GM19324 (cell line): ENCODE measurements at regions not wholly inside any gene's neighbourhood (a gene's known extent, or its start where the extent isn't known, plus 50 kb on each side); places are given as distances from the start of the nearest gene placed in this dataset.

ENCODE experiments used
- ATAC-seq: cut with Tn5 transposase; IDR thresholded peaks from one replicate; pipeline ENCODE4 v1.9.1; 2021; ENCODE audit warnings: mild to moderate bottlenecking, moderate library complexity; ENCODE audit not compliant: unreplicated experiment, low FRiP score

DNA sequence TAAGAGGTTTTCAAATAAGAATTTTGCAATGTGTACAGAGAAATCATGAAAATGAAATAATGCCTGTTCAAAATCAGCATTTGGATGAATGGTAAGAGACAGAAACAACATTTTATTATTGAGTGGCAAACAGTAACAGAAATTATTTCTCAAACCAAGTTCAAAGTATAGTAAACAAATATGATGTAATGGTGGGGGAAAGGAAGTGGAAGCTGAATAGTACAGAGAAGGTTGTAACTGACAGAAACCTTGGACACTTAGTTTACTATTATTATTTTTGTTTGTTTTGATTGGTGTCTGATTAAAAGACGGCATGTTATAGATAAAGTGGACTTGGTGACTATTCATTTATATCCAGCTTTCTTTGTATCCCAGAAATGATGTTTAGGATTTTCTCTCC is 1637.4 kb upstream of the ACVR2A start:
- no peak for ATAC-seq

DNA sequence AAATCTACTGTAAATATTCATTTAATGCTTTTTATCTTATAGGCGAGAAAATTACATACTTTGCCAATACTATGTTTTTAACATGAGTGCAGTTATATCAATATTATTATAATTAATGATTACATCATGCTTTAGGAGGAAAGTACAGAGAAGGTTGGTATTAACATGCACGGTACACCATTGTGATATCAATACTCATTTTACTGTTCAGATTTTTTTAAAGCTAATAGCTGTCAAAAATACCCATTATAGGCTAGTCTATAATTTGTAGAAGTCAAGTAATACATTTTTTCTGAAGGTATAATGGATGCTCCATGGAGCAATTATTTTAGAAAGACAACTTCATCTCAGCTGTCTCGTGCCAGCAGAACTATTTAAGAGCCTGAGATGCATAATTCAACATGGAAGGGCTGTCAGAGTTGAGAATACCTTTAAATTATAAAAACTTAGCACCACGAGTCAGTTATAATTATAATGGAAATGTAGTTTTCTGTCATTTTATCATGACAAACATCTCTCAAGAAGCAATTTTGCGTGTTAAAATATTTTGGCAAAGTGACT is 1641.7 kb upstream of the ACVR2A start:
- ATAC-seq, result no peak

DNA sequence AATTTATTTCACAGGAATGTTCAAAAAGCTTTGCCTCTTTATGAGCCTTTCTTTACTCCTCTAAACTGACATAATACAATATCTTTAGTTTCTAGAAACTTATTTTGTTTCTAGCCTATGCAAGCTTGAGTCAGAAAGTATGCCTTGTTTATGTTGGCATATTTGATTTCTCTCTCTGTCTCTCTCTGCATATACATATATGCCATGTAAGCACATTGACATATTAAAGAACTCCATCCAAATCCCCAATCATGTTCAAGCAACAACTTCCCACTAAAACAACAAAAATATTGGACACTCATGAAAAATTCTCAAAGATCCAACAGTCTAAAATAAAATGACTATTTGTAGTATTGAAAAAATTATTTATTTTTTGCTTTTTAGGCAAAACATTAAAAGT is 1651.2 kb upstream of the ACVR2A start:
- ATAC-seq, result no peak

DNA sequence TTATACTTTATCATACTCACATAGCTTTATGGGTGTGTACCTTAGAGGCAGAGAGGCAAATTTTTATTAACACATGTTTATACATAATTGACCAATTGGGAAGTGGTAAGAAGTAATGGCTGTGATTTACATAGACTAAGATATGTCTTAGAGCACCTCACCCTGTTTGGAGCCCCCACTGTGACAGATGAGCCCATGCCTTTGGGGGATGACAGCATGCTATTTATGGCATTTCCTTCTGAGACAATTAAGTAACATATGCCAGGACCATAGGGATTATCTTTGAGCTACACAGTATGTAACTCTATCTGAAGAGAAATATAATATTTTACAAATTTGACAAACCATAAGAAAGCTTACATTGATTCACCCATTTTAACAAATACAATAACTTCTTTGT is 1655.3 kb upstream of the ACVR2A start:
- ATAC-seq, result no peak

GRCh38 chr2:146173934-146174333 is 1654.0 kb upstream of the ZEB2 start:
- ATAC-seq, result no peak

GRCh38 chr2:146161256-146161882 is 1641.5 kb upstream of the ZEB2 start:
- ATAC-seq, result no peak

- ATAC-seq, result no peak
Observed at GRCh38 chr2:146158072-146158674, 1638.3 kb upstream of the ZEB2 start.

GRCh38 chr2:146147448-146148012 is 1627.6 kb upstream of the ZEB2 start:
- no peak for ATAC-seq

DNA sequence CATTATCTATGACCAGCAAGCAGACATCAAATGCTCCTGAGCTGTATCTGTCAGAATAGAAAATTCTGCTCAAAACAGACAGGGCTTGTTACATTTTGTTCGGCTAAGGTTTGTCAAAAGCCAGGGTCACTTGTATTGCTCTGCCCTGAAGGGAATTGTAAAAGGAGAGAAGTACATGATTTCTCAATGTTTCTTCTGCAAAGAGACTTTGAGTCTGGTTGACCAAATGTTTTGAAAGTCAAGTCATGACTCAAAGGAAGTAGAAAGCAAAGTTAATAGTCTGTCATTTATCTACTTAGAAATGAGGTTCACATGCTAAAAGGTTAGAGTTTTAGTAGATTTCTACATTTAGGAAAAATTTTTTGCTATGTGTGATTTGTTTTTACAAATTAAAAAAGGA is 1624.1 kb upstream of the ZEB2 start:
- ATAC-seq, result no peak

DNA sequence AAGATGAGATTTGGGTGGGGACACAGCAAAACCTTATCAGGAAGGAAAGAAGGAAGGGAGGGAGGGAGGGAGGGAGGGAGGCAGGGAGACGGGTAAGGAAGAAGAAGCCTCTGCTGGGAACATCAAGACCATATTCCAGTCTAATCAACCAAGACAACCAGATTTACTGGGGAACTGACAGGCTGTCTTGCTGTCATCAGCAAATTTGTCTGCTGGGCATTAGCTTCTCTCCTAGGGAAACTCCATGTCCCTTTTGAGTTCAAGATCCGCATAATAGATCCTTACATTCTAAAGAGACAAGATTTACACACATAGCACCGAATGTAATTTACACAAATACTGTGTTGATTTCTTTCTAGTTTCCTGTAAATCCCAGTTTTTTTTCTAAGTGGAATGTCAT is 1618.9 kb upstream of the ZEB2 start:
- ATAC-seq, result no peak

- ATAC-seq, result no peak
Observed at GRCh38 chr2:146135245-146135644, 1615.3 kb upstream of the ZEB2 start.

- ATAC-seq, result no peak
Observed at GRCh38 chr2:146131785-146132184, 1611.9 kb upstream of the ZEB2 start.

GRCh38 chr2:146131048-146131447 is 1611.1 kb upstream of the ZEB2 start:
- no peak for ATAC-seq

- ATAC-seq, result no peak
Observed at GRCh38 chr2:146130290-146130689, 1610.4 kb upstream of the ZEB2 start.

DNA sequence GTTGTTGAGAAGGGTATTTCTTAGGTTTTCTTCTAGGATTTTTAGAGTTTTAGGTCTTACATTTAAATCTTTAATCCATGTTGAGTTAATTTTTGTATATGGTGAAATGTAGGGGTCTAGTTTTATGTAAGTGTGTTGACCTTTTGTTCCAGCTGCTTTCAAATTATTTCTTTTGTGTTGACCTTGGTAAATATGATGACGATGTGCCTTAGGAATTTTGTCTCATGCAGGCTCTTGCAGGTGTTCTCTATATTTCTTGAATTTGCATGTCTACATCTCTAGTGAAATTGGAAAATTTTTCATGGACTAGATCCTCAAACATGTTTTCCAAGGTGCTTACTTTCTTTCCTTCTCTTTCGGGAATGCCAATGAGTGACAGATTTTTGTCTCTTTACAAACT is 1609.3 kb upstream of the ZEB2 start:
- ATAC-seq, result no peak

DNA sequence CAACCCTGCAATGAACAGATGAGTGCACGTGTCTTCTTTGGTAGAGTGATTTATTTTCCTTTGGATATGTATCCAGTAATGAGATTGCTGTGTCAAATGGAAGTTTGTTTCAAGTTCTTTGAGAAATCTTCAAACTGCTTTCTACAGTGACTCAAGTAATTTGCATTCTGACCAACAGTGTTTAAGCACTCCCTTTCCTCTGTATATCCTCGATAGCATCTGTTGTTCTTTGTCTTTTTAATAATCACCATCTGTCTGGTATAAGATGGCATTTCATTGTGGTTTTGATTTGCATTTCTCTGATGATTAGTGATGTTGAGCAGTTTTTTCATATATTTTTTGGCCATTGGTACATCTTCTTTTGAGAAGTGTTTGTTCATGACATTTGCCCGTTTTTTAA is 1608.3 kb upstream of the ZEB2 start:
- ATAC-seq, result no peak

GRCh38 chr2:146125551-146125950 is 1605.6 kb upstream of the ZEB2 start:
- ATAC-seq, result no peak

DNA sequence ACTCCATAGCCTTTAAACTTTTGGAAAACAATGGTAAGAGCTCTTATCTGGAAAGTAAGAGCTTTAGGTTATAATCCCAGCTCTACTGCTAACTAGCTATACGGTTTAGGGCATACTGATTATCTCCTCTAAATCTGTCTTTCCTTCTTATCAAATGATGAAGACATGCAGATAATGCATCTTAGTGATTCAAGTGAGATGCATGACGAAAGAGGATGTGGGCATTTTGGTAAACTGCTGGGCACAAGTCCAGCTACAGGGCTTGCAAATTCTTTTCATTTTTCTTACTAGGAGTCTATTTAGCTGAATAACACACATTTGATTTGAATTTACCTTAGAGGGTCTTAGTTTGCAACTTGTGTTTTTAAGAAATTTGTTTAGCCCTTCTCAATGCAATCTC is 1604.8 kb upstream of the ZEB2 start:
- no peak for ATAC-seq

- ATAC-seq, result no peak
Observed at GRCh38 chr2:146123714-146124113, 1603.8 kb upstream of the ZEB2 start.

- no peak for ATAC-seq
Observed at GRCh38 chr2:146123256-146123655, 1603.3 kb upstream of the ZEB2 start.

DNA sequence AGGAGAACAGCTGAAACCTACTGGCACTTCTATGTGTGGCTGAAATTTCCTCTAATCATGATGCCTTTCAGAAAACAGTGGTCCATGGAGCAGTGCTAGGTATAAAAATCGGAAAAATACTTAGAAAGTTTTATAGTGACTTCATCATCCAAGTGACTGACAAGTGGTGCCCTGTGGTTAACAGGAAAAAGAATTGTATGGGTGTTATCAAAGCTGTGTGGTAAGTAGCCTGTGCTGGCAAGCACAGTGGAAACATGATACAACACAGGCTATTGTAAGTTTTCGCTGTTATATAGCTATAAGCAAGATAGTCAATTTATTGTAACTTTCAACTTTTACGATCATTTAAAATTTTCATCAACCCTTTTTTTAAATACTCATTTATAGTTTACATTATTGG is 1599.7 kb upstream of the ZEB2 start:
- ATAC-seq, result no peak

DNA sequence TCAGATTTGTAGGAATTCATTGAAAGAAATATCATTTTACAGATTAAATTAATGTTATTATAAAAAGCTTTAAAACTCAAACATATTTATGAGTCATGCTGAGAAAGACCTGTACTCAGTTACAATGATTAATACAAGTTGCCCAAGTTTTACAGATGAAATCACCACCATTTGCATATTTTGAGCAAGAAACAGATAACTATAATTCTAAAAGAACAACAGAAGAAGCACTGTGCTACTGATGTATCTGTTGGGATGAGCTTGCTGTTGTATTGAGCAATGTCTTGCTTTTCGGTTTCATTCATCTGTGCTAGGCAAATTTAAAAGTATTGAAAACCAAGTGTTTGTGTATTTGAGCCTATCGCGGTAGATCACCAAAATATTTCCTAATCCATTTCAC is 1589.1 kb upstream of the ZEB2 start:
- ATAC-seq, result no peak
